DMS 273 treated with DMSO at 0.1 percent for 48 hours (cell line): ENCODE measurements at regions not wholly inside any gene's neighbourhood (a gene's known extent, or its start where the extent isn't known, plus 50 kb on each side); places are given as distances from the start of the nearest gene placed in this dataset.

Experiments
- DNase-seq: peaks from one replicate; lab custom pipeline; 2025; lab: John Stamatoyannopoulos, UW

- no peak for DNase-seq
Observed at GRCh38 chr6:128827675-128828464, 55.1 kb upstream of the LAMA2 start.

- DNase-seq, result no peak
Observed at GRCh38 chr6:128826606-128827005, 56.3 kb upstream of the LAMA2 start.

- DNase-seq, result no peak
Observed at GRCh38 chr6:128822271-128822670, 60.7 kb upstream of the LAMA2 start.

- DNase-seq, result no peak
Observed at GRCh38 chr6:128821116-128821515, 61.8 kb upstream of the LAMA2 start.

- DNase-seq, result no peak
Observed at GRCh38 chr6:128808856-128809255, 74.1 kb upstream of the LAMA2 start.

- DNase-seq, result no peak
Observed at GRCh38 chr6:128807577-128807976, 75.4 kb upstream of the LAMA2 start.

GRCh38 chr6:128806261-128806660, 76.7 kb upstream of the LAMA2 start:
- no peak for DNase-seq

GRCh38 chr6:128803911-128804310, 79.0 kb upstream of the LAMA2 start:
- no peak for DNase-seq

- DNase-seq, result no peak
Observed at GRCh38 chr6:128801621-128802020, 81.3 kb upstream of the LAMA2 start.

- no peak for DNase-seq
Observed at GRCh38 chr6:128784266-128784665, 98.7 kb upstream of the LAMA2 start.

- DNase-seq, result no peak
Observed at GRCh38 chr6:128768187-128768586, 114.8 kb upstream of the LAMA2 start.

GRCh38 chr6:128767705-128768104, 115.2 kb upstream of the LAMA2 start:
- DNase-seq, result no peak

- DNase-seq, result no peak
Observed at GRCh38 chr6:128767150-128767549, 115.8 kb upstream of the LAMA2 start.

- no peak for DNase-seq
Observed at GRCh38 chr6:128763599-128764300, 119.2 kb upstream of the LAMA2 start.

GRCh38 chr6:128759901-128760300, 123.0 kb upstream of the LAMA2 start:
- no peak for DNase-seq

GRCh38 chr6:128759447-128759846, 123.5 kb upstream of the LAMA2 start:
- no peak for DNase-seq

- no peak for DNase-seq
Observed at GRCh38 chr6:128757961-128758360, 125.0 kb upstream of the LAMA2 start.

- DNase-seq, result no peak
Observed at GRCh38 chr6:128754658-128755256, 128.2 kb upstream of the LAMA2 start.

GRCh38 chr6:128743974-128744765, 138.8 kb upstream of the LAMA2 start:
- no peak for DNase-seq

- no peak for DNase-seq
Observed at GRCh38 chr6:128742900-128743299, 140.0 kb upstream of the LAMA2 start.

GRCh38 chr6:128740951-128741350, 142.0 kb upstream of the LAMA2 start:
- no peak for DNase-seq

- DNase-seq, result no peak
Observed at GRCh38 chr6:128739112-128739511, 143.8 kb upstream of the LAMA2 start.
